T47D (cell line): ENCODE measurements at regions not wholly inside any gene's neighbourhood (a gene's known extent, or its start where the extent isn't known, plus 50 kb on each side); places are given as distances from the start of the nearest gene placed in this dataset.
"Not testable (repeated sequence)": the region's sequence is repeated elsewhere in the genome, so short reads cannot be mapped to it uniquely, and the experiment has no call there.

Experiments
- DNase-seq, 2 experiments: peaks; one replicate each; pipeline versions ENCODE4 v3.0.0 to v3.0.0-alpha.2; 2011 to 2012; ENCODE audit warnings: low read depth in 1 of 2, low spot score in 1 of 2
- JUND ChIP-seq: IDR thresholded peaks from 2 replicates; pipeline ENCODE4 v1.6.1; 2012; ENCODE audit warnings: low read depth
- in situ Hi-C: cut with HindIII; loops from 2 replicates; pipeline ENCODE4 v1.10.0; 2016; ENCODE audit warnings: low sequenced_read_pairs, low pct_unique_long_range_greater_than_20kb

DNA sequence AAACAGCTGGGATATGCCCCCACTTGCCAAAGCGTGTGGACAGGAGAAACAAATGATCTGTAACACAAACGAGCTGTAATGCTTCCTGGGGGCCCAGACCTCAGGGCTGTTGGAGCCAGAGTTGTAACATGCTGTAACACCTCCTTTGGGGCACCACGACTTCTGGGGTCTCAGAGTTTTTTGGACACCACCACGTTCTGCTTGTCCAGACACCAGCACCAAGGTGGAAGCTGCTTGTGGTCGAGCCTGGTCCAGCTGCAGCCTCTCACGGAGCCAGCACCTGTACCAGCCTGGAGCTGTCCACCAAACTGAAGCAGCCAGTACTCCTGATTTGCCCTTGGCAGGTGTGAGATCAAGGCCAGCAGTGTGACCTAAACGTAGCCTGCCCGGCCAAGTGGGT, 879.4 kb downstream of the SLC6A15 start:
- TF ChIP-seq JUND, result no peak
- in situ Hi-C loops, result no loop called here
- DNase-seq, result no peak

DNA sequence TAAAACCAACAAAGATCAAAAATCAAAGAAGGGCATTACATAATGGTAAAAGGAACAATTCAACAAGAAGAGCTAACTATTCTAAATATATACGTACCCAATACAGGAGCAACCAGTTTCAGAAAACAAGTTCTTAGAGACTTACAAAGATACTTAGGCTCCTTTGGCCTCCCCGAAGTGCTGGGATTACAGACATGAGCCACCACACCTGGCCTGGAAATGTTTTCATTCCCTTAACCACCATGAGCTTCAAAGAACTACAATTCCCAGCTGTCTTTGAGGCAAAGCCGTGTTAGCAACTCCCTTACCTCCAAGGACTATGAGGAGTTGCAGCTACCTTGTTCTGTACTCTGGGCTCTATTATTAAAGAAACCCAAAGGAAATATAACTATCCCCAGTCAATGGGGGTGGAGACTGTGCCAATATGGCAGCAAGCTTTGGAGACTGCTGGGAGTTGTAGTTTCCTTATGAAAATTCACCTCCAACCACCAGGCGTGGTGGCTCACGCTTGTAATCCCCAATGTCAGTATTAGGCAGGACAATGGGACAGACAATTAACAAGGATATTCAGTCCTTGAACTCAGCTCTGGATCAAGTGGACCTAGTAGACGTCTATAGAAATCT, 893.9 kb downstream of the SLC6A15 start:
- DNase-seq, in situ Hi-C loops: not testable (repeated sequence)

DNA sequence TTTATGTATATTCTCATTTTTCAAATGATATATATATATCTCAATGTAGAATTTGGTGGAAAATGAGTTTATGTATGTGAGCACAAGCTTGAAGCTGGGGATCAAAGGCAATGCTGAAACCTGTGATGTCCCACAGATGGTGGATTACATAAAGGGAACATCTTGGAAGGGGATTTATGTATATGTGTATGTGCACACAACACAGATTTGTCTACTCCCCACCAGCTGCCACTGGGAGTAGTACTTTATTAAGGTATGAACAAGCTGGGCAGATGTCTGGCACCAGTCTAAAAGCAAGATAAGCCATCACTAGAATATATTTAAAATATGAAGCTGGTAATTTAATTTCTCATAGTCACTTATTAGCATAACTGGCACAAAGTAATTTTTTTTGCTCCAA, 895.6 kb downstream of the SLC6A15 start:
- DNase-seq, result no peak
- no peak for TF ChIP-seq JUND
- in situ Hi-C loops, result no loop called here

DNA sequence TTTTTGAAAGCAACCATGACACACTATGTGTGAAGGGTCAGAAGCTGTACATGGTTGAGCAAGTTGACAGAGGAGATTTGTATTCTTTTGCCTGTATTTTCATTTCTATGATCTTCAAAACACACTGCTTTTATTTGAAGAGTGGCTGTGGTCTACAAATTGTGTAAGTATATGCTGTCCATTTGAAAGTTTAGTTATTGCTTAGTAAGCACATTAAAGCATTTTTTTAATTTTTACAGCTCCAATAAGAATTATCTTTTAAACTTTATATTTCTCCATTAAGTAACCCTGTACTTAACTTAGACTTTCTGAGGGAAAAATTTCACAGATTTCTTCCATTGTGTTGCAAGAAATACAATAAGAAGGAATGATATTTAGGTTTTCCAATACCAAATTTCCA, 915.2 kb downstream of the SLC6A15 start:
- no peak for DNase-seq
- in situ Hi-C loops, result no loop called here

DNA sequence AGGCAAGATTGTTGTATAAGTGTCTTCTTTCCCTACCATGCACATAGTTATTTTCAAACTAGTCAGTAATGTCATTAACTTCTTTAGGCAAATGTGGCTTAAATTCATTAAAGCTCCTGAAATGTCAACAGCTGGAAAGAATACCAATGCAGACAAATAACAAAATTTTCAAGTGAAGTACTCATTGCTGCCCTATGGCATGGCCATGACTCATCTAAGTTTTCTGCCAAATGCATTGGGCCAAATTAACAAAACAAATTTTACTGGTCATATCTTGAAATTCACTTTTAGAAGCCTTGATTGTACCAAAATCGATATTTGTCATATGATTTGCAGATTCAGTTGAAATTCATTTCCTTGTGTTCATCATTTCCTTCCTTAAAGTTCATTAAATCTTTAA, 915.9 kb downstream of the SLC6A15 start:
- no peak for TF ChIP-seq JUND
- in situ Hi-C loops, result no loop called here
- DNase-seq, result no peak

More for the DNA sequence above, 915.2 kb downstream of the SLC6A15 start:
- no peak for TF ChIP-seq JUND

DNA sequence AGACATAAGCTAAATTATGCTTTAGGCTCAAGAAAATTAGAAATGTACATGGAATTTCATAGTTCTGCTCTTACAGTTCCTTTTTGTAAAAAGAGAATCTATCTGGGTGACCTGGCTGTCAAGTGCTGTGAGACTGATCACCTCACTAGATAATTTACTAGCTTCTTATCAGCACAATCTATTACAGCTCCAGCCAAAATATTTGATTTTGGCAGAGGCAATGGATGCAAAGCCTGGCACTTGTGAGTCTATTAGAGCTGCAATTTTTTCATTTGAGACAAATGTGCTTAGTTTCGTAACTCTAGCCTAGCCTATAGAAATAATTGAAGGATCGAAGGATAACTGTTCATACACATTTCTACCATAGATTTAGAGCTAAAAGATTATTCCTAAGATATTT, 927.5 kb downstream of the SLC6A15 start:
- no peak for TF ChIP-seq JUND
- DNase-seq, result no peak
- in situ Hi-C loops, result no loop called here

DNA sequence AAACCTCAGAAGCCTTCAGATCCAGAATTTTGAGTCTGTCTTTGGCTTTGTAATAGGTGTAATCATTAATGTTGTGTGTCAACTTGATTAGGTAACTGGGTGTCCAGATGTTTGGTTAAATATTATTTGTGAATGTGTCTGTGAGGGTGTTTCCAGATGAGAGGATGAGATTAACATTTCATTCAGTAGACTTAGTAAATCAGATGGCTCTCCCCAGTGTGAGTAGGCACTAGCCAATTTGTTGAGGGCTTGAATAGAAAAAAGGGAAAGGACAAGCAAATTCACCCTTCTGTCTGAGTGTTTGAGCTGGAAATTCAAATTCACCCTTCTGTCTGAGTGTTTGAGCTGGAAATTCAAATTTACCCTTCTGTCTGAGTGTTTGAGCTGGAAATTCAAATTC, 932.2 kb downstream of the SLC6A15 start:
- TF ChIP-seq JUND, result no peak
- in situ Hi-C loops, result no loop called here
- DNase-seq, result no peak

DNA sequence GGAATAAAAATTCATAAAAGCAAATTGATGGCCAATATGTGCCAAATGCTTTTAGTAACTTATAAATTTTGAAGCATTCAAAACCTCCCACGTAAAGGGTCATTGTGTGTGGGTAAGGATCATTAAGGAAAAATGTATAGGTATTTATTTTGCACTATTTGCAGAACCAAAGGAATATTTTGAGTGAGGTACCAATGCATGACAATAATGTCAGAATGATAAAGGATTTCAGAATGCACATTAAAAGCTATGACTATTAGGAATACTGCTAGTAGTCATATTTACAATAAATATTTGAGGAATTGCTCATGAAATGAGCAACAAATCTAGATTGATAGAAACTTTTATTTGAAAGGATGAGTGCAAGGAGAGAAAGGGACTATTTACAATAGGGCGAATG, 932.8 kb downstream of the SLC6A15 start:
- no peak for DNase-seq
- in situ Hi-C loops, result no loop called here
- no peak for TF ChIP-seq JUND

DNA sequence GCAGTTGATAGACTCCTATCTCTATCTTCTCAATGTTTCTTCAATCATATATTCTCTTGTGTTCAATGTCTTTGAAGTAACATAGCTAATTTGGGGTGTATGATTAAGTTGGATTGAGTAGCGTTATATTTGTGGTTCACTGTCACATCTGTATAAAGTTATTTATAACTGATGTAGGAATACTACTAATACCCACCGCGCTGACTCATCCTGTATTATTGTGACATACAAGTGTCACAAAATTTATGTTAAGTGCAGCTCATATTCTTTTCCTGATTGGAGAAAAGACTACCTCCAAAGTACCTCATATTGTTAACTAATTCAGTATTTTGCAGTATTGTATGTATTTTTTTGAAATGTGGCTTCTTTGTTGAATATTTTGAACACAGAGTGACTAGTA, 940.8 kb downstream of the SLC6A15 start:
- TF ChIP-seq JUND, result no peak
- DNase-seq, result no peak
- in situ Hi-C loops, result no loop called here

DNA sequence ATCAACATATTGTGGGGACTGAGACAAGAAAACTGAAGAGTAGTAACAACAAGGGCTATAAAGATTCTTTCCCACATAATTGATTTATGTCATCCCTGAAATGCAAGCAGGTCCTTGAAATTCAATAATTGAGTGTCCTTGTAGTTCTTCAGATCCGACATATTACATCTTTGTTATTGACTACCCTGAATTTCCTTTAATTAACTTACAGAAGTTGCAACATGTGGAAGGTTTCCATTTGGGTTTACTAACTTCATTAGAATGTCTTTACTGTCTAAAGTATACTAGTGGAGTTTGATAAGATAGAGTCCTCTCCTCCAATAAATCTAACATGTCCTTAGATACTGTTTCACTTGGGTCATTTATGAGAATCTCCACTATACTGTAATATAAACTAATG, 951.8 kb downstream of the SLC6A15 start:
- TF ChIP-seq JUND, result no peak
- in situ Hi-C loops, result no loop called here
- DNase-seq, result no peak

DNA sequence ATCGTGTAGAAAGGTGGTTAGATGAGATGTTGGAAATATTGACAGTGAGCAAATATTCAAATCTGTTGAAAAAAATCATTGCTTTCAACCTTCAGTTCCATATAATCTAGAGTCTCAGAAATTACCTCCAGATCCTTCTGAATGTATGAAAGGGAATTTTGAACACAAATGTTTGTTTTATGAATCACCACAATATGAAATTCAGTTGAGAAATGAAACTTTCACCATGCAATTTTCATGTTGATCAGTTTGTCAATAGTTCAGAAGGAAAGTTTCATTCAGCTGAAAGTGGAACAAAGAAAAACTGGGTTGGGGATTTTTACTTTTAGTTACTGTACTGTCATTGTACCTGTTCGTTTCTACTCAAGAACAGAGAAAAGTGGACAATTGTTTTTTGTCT, 953.6 kb downstream of the SLC6A15 start:
- TF ChIP-seq JUND, result no peak
- DNase-seq, result no peak
- in situ Hi-C loops, result no loop called here

DNA sequence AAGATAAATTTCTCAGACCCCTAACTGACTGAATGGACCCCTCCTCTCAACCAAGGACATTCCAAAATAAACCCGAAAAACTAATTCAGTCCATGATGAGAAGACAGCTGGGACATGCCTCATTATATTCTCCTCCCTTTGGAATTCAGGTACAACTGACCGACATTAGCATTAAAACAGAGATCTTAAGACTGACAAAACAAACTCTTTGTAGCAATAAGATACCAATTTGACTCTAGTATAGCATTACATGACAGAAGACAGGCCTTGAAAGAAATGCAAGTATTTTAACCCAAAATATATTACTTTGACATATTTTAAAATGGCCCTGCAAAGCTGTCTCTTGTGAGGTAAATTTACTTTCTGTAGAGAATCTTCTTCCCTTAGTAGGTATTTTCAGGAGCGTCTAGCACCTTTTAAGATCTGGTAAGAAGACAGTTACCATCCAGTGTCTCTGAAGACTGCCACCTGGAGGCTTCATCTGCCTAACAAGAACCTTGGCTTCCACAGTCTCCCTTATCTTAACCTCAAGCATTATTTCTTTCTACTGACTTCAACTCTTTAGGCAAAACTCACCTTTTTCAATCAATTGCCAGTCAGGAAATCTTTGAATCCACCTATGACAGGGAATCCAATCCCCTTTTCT, 957.5 kb downstream of the SLC6A15 start:
- peak in 1 of 2 experiments; percentile 17 for DNase-seq
- TF ChIP-seq JUND, result no peak

DNA sequence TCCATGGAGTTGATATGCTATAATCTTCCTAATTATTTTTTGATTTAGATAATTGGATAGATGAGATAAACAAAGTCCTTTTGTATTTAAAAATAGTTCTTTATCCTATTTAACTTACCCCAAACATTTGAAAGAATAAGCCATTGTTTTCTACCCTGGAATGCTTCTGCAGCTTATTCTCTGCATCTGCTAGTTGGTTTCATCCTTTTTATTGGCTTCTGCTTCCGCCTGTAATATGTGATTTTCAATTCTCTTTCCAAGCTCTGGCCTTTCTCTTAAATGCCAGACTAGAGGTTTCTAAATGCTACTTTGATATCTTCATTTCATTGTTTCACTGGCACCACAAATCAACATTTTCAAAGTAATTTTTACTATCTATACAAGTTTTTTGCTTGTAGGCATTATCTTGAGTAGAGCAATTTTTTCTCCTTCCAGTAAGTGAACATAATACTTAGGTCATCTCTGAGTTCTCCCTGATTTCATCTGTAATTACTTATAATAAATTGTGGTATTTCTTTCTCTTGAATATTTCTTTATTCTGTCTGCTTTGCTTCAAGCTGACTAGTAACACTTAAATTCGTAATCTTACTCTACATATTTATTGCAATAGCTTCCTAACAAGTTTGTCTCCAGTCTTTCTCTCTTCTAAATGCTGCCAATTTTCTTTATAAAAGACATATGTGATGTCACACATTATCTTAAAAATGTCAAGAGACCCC, 958.4 kb downstream of the SLC6A15 start:
- TF ChIP-seq JUND, result no peak
- DNase-seq, result no peak
- in situ Hi-C loops, result no loop called here

More for the DNA sequence above, 957.5 kb downstream of the SLC6A15 start:
- in situ Hi-C loops, result no loop called here
